HG03442 (cell line): ENCODE measurements at regions not wholly inside any gene's neighbourhood (a gene's known extent, or its start where the extent isn't known, plus 50 kb on each side); places are given as distances from the start of the nearest gene placed in this dataset.
"Not testable (repeated sequence)": the region's sequence is repeated elsewhere in the genome, so short reads cannot be mapped to it uniquely, and the experiment has no call there.

Source experiments
- ATAC-seq: cut with Tn5 transposase; IDR thresholded peaks from one replicate; pipeline ENCODE4 v1.9.1; 2021; ENCODE audit warnings: mild to moderate bottlenecking, moderate library complexity; ENCODE audit not compliant: unreplicated experiment

- peak; percentile 61 for ATAC-seq
Measured at GRCh38 chr6:84581494-84582259, 182.7 kb downstream of the TBX18 start.

GRCh38 chr6:84579404-84579803 lies 185.0 kb downstream of the TBX18 start:
- ATAC-seq, result no peak

GRCh38 chr6:84576029-84576428 lies 188.4 kb downstream of the TBX18 start:
- ATAC-seq, result no peak

- ATAC-seq, result peak; percentile 99
Measured at GRCh38 chr6:84575264-84575663, 189.1 kb downstream of the TBX18 start.

GRCh38 chr6:84569882-84570281 lies 194.5 kb downstream of the TBX18 start:
- no peak for ATAC-seq

GRCh38 chr6:84568971-84569370 lies 195.4 kb downstream of the TBX18 start:
- ATAC-seq, result no peak

GRCh38 chr6:84565718-84566117 lies 198.7 kb downstream of the TBX18 start:
- not testable (repeated sequence) for ATAC-seq

- no peak for ATAC-seq
Measured at GRCh38 chr6:84560436-84561390, 203.7 kb downstream of the TBX18 start.

GRCh38 chr6:84556541-84557335 lies 207.7 kb downstream of the TBX18 start:
- ATAC-seq, result no peak

- ATAC-seq, result no peak
Measured at GRCh38 chr6:84554706-84555105, 209.7 kb downstream of the TBX18 start.

- ATAC-seq, result no peak
Measured at GRCh38 chr6:84554074-84554473, 210.3 kb downstream of the TBX18 start.

- ATAC-seq, result no peak
Measured at GRCh38 chr6:84553527-84553926, 210.9 kb downstream of the TBX18 start.

GRCh38 chr6:84551797-84552196 lies 212.6 kb downstream of the TBX18 start:
- ATAC-seq, result no peak

GRCh38 chr6:84549917-84550316 lies 214.5 kb downstream of the TBX18 start:
- no peak for ATAC-seq

GRCh38 chr6:84547341-84547801 lies 217.0 kb downstream of the TBX18 start:
- peak; percentile 67 for ATAC-seq

GRCh38 chr6:84546427-84546914 lies 217.9 kb downstream of the TBX18 start:
- no peak for ATAC-seq

- no peak for ATAC-seq
Measured at GRCh38 chr6:84539122-84539856, 225.1 kb downstream of the TBX18 start.

- no peak for ATAC-seq
Measured at GRCh38 chr6:84536885-84537638, 227.3 kb downstream of the TBX18 start.

- ATAC-seq, result no peak
Measured at GRCh38 chr6:84528201-84528600, 236.2 kb downstream of the TBX18 start.
